GM12878 (cell line): ENCODE measurements at regions not wholly inside any gene's neighbourhood (a gene's known extent, or its start where the extent isn't known, plus 50 kb on each side); places are given as distances from the start of the nearest gene placed in this dataset.

ENCODE experiments used
- FOXM1 ChIP-seq: IDR thresholded peaks from 2 replicates; pipeline ENCODE4 v1.6.1; 2012; ENCODE audit warnings: low read depth, mild to moderate bottlenecking, inconsistent platforms, low read length, moderate library complexity
- HDAC2 ChIP-seq: fragments of 200-600 bp; sonication (generic); IDR thresholded peaks from 2 replicates; pipeline ENCODE4 v1.6.1; 2017
- KDM1A ChIP-seq: fragments of 200-600 bp; sonication (generic); IDR thresholded peaks from 2 replicates; pipeline ENCODE4 v1.6.1; 2016; ENCODE audit warnings: borderline replicate concordance
- SUZ12 ChIP-seq: fragments of 200-600 bp; sonication (generic); IDR thresholded peaks from one replicate; pipeline ENCODE4 v1.6.1; 2018; ENCODE audit warnings: antibody characterized with exemption, mild to moderate bottlenecking; ENCODE audit not compliant: unreplicated experiment
- TCF12 ChIP-seq: IDR thresholded peaks from 2 replicates; pipeline ENCODE4 v1.6.1; 2011; ENCODE audit warnings: low read depth, mild to moderate bottlenecking, low read length
- YBX1 ChIP-seq: fragments of 450-650 bp; IDR thresholded peaks from 2 replicates; pipeline ENCODE4 v1.6.1; 2016; ENCODE audit warnings: antibody characterized with exemption
- TF ChIP-seq, protein P1 (sequence below): fragments of 450-650 bp; IDR thresholded peaks from 2 replicates; pipeline ENCODE4 v1.6.1; 2017; ENCODE audit warnings: borderline replicate concordance
- TF ChIP-seq, protein P2 (sequence below): fragments of 450-650 bp; conservative IDR thresholded peaks from 2 replicates; pipeline ENCODE4 v1.6.1; 2017; ENCODE audit warnings: mild to moderate bottlenecking, moderate library complexity
- TF ChIP-seq, protein P3 (sequence below): IDR thresholded peaks from 2 replicates; pipeline ENCODE4 v1.6.1; 2012; ENCODE audit warnings: low read length, inconsistent platforms
- TF ChIP-seq, protein P4 (sequence below): IDR thresholded peaks from 2 replicates; pipeline ENCODE4 v1.6.1; 2012; ENCODE audit warnings: low read depth, low read length, improper control_type of control experiment
- TF ChIP-seq, protein P5 (sequence below): fragments of 450-650 bp; IDR thresholded peaks from 2 replicates; pipeline ENCODE4 v1.6.1; 2016; ENCODE audit warnings: mild to moderate bottlenecking
- TF ChIP-seq, protein P6 (sequence below): IDR thresholded peaks from 2 replicates; pipeline ENCODE4 v1.6.1; 2012; ENCODE audit warnings: mild to moderate bottlenecking, low read depth, low read length
- TF ChIP-seq, protein P7 (sequence below): fragments of 450-650 bp; IDR thresholded peaks from 2 replicates; pipeline ENCODE4 v1.6.1; 2014; ENCODE audit warnings: mild to moderate bottlenecking
- TF ChIP-seq, protein P8 (sequence below): IDR thresholded peaks from 2 replicates; pipeline ENCODE4 v1.6.1; 2011; ENCODE audit warnings: low read depth, low read length, improper control_type of control experiment, borderline replicate concordance

DNA sequence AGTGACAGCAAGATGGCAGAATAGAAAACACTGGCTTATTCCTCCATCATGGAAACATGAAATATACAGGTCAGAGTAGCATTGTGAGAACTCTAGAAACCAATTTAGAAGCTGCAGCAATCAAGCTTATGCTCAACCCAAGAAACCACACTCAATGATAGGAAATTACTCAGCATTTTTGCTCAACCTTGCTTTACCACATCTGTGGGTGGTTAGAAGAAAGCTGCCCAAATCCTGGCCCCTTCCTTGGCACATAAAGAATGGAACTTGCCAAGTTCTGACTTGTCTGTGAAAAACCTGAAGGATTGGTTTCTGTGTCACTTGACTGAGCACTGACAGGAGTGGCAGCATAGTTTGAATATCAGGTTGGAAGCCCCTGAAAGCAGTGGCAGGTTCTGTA, 108.0 kb upstream of the MOCS1 start:
- TF ChIP-seq, protein P1, sequence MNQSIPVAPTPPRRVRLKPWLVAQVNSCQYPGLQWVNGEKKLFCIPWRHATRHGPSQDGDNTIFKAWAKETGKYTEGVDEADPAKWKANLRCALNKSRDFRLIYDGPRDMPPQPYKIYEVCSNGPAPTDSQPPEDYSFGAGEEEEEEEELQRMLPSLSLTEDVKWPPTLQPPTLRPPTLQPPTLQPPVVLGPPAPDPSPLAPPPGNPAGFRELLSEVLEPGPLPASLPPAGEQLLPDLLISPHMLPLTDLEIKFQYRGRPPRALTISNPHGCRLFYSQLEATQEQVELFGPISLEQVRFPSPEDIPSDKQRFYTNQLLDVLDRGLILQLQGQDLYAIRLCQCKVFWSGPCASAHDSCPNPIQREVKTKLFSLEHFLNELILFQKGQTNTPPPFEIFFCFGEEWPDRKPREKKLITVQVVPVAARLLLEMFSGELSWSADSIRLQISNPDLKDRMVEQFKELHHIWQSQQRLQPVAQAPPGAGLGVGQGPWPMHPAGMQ = no peak
- no peak for TF ChIP-seq YBX1
- TF ChIP-seq, protein P2, sequence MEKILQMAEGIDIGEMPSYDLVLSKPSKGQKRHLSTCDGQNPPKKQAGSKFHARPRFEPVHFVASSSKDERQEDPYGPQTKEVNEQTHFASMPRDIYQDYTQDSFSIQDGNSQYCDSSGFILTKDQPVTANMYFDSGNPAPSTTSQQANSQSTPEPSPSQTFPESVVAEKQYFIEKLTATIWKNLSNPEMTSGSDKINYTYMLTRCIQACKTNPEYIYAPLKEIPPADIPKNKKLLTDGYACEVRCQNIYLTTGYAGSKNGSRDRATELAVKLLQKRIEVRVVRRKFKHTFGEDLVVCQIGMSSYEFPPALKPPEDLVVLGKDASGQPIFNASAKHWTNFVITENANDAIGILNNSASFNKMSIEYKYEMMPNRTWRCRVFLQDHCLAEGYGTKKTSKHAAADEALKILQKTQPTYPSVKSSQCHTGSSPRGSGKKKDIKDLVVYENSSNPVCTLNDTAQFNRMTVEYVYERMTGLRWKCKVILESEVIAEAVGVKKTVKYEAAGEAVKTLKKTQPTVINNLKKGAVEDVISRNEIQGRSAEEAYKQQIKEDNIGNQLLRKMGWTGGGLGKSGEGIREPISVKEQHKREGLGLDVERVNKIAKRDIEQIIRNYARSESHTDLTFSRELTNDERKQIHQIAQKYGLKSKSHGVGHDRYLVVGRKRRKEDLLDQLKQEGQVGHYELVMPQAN = no peak
- TF ChIP-seq KDM1A = no peak
- no peak for TF ChIP-seq SUZ12
- TF ChIP-seq, protein P3, sequence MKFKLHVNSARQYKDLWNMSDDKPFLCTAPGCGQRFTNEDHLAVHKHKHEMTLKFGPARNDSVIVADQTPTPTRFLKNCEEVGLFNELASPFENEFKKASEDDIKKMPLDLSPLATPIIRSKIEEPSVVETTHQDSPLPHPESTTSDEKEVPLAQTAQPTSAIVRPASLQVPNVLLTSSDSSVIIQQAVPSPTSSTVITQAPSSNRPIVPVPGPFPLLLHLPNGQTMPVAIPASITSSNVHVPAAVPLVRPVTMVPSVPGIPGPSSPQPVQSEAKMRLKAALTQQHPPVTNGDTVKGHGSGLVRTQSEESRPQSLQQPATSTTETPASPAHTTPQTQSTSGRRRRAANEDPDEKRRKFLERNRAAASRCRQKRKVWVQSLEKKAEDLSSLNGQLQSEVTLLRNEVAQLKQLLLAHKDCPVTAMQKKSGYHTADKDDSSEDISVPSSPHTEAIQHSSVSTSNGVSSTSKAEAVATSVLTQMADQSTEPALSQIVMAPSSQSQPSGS = no peak
- TF ChIP-seq, protein P4, sequence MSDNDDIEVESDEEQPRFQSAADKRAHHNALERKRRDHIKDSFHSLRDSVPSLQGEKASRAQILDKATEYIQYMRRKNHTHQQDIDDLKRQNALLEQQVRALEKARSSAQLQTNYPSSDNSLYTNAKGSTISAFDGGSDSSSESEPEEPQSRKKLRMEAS = no peak
- TF ChIP-seq TCF12 = no peak
- TF ChIP-seq, protein P5, sequence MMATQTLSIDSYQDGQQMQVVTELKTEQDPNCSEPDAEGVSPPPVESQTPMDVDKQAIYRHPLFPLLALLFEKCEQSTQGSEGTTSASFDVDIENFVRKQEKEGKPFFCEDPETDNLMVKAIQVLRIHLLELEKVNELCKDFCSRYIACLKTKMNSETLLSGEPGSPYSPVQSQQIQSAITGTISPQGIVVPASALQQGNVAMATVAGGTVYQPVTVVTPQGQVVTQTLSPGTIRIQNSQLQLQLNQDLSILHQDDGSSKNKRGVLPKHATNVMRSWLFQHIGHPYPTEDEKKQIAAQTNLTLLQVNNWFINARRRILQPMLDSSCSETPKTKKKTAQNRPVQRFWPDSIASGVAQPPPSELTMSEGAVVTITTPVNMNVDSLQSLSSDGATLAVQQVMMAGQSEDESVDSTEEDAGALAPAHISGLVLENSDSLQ = no peak
- TF ChIP-seq, protein P6, sequence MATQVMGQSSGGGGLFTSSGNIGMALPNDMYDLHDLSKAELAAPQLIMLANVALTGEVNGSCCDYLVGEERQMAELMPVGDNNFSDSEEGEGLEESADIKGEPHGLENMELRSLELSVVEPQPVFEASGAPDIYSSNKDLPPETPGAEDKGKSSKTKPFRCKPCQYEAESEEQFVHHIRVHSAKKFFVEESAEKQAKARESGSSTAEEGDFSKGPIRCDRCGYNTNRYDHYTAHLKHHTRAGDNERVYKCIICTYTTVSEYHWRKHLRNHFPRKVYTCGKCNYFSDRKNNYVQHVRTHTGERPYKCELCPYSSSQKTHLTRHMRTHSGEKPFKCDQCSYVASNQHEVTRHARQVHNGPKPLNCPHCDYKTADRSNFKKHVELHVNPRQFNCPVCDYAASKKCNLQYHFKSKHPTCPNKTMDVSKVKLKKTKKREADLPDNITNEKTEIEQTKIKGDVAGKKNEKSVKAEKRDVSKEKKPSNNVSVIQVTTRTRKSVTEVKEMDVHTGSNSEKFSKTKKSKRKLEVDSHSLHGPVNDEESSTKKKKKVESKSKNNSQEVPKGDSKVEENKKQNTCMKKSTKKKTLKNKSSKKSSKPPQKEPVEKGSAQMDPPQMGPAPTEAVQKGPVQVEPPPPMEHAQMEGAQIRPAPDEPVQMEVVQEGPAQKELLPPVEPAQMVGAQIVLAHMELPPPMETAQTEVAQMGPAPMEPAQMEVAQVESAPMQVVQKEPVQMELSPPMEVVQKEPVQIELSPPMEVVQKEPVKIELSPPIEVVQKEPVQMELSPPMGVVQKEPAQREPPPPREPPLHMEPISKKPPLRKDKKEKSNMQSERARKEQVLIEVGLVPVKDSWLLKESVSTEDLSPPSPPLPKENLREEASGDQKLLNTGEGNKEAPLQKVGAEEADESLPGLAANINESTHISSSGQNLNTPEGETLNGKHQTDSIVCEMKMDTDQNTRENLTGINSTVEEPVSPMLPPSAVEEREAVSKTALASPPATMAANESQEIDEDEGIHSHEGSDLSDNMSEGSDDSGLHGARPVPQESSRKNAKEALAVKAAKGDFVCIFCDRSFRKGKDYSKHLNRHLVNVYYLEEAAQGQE = no peak
- no peak for TF ChIP-seq FOXM1
- no peak for TF ChIP-seq HDAC2
- TF ChIP-seq, protein P7, sequence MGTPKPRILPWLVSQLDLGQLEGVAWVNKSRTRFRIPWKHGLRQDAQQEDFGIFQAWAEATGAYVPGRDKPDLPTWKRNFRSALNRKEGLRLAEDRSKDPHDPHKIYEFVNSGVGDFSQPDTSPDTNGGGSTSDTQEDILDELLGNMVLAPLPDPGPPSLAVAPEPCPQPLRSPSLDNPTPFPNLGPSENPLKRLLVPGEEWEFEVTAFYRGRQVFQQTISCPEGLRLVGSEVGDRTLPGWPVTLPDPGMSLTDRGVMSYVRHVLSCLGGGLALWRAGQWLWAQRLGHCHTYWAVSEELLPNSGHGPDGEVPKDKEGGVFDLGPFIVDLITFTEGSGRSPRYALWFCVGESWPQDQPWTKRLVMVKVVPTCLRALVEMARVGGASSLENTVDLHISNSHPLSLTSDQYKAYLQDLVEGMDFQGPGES = no peak
- TF ChIP-seq, protein P8, sequence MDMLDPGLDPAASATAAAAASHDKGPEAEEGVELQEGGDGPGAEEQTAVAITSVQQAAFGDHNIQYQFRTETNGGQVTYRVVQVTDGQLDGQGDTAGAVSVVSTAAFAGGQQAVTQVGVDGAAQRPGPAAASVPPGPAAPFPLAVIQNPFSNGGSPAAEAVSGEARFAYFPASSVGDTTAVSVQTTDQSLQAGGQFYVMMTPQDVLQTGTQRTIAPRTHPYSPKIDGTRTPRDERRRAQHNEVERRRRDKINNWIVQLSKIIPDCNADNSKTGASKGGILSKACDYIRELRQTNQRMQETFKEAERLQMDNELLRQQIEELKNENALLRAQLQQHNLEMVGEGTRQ = no peak
